ENCODE measurements at regions not wholly inside any gene's neighbourhood (a gene's known extent, or its start where the extent isn't known, plus 50 kb on each side); places are given as distances from the start of the nearest gene placed in this dataset.
"Not testable (repeated sequence)": the region's sequence is repeated elsewhere in the genome, so short reads cannot be mapped to it uniquely, and the experiment has no call there.

- CTCF ChIA-PET: interaction anchor here (1.0 to 1.4 kb wide), 2 partner anchors 12 to 15 kb away, joined by 3 read pairs; no protein-coding TSS in a partner anchor
- TF ChIP-seq CTCF (IDR thresholded peaks at IDR 0.05; ENCODE audit: control extremely low read depth, extremely low read depth, low read depth, missing control alignments): no peak
- no peak for DNase-seq (ENCODE audit: extremely low spot score)
- POLR2A ChIA-PET: no interaction called here
Observed at GRCh38 chr15:38793206-38793810, 228.7 kb upstream of the RASGRP1 start.

- no peak for TF ChIP-seq CTCF (IDR thresholded peaks at IDR 0.05; ENCODE audit: control extremely low read depth, extremely low read depth, low read depth, missing control alignments)
- DNase-seq (ENCODE audit: extremely low spot score): no peak
- ChIA-PET POLR2A (no interaction called here), CTCF (no interaction called here)
Observed at GRCh38 chr15:38795471-38796245, 231.0 kb upstream of the RASGRP1 start.

DNA sequence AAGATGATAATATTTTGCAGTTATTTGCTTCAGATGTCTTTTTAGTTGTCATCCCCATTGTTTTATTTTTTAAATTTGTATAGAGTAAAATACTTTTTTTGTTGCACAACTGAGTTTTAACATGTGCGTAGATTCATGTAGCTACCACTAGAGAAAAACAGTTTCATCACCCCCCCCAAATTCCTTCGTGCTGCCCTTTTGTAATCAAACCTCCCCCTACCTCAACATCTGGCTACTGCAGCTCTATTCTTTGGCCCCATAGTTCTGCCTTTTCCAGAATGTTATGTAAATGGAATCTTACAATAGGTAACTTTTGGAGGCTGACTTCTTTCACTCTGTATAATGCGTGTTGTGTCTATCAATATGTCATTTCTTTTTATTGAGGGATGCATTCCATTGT lies 232.0 kb upstream of the RASGRP1 start:
- no peak for DNase-seq (ENCODE audit: extremely low spot score)
- CTCF ChIA-PET: no interaction called here
- TF ChIP-seq CTCF (IDR thresholded peaks at IDR 0.05; ENCODE audit: control extremely low read depth, extremely low read depth, low read depth, missing control alignments): no peak
- POLR2A ChIA-PET: no interaction called here

GRCh38 chr15:38797506-38797905 lies 232.9 kb upstream of the RASGRP1 start:
- POLR2A ChIA-PET; DNase-seq (ENCODE audit: extremely low spot score); CTCF ChIA-PET: not testable (repeated sequence)

GRCh38 chr15:38799202-38799601 lies 234.6 kb upstream of the RASGRP1 start:
- DNase-seq (ENCODE audit: extremely low spot score); POLR2A ChIA-PET; CTCF ChIA-PET: not testable (repeated sequence)

DNA sequence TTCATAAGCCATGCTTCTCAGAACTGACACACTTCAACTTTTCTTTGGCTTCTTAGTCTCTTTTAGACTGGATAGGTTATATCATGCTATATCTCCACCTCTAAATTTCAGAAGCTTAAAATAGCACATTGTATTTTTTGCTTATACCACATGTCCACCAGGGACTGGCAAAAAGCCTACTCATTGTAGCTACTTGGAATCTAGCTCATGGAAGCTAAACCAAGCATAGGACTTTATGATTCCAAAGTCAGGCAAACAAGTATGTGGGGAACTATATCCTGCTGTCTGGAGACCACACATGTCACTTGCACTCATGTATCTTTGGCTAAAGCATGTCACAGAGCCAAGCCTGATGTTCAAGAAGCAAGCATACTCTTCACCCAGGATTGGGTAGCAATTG lies 245.0 kb upstream of the RASGRP1 start:
- DNase-seq (ENCODE audit: extremely low spot score): no peak
- ChIA-PET POLR2A (no interaction called here), CTCF (interaction anchor here (0.6 kb wide), 1 partner anchor 10 kb away, joined by 3 read pairs; no protein-coding TSS in a partner anchor)
- TF ChIP-seq CTCF (IDR thresholded peaks at IDR 0.05; ENCODE audit: control extremely low read depth, extremely low read depth, low read depth, missing control alignments): no peak

DNA sequence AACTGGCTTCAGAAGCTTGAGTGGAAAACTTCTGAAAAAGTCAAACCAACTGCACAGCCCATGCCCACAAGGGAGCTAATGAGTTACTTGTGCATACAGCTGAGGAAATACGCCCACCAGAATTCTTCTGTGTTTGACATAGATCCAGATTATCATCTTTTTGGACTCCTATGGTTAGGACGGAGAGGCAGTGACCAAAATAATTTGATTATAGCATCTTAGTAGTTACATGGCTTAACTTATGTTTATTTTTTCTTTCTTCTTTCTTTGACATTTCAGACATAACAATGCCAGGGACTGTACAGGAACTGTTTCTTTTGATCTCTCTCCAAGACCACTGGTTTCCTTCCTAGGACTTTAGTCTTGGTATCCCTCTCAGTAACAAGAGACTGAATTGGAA lies 246.1 kb upstream of the RASGRP1 start:
- no peak for TF ChIP-seq CTCF (IDR thresholded peaks at IDR 0.05; ENCODE audit: control extremely low read depth, extremely low read depth, low read depth, missing control alignments)
- DNase-seq (ENCODE audit: extremely low spot score): no peak
- ChIA-PET POLR2A (no interaction called here), CTCF (no interaction called here)

- POLR2A ChIA-PET; DNase-seq (ENCODE audit: extremely low spot score); CTCF ChIA-PET: not testable (repeated sequence)
Observed at GRCh38 chr15:38814254-38814653, 249.6 kb upstream of the RASGRP1 start.

Measured in GM10248 (cell line).